Gastroesophageal sphincter (tissue), 4 donors: ENCODE measurements at regions not wholly inside any gene's neighbourhood (a gene's known extent, or its start where the extent isn't known, plus 50 kb on each side); places are given as distances from the start of the nearest gene placed in this dataset.

ENCODE experiments used
- ATAC-seq: fragments of 150-250 bp; one replicate; pipeline ENCODE4 v1.9.1; 2016; ENCODE audit warnings: mild to moderate bottlenecking, moderate library complexity
- H3K27ac ChIP-seq, 4 donors: fragments of 200-600 bp; sonication (generic) in 3 of 4; 1 replicate in 3 of 4; 2 replicates in 1 of 4; pipeline ENCODE4 v1.5.1; 2016 to 2019
- H3K27me3 ChIP-seq: fragments of 200-600 bp; sonication (generic); one replicate; pipeline ENCODE4 v1.5.1; 2019
- H3K36me3 ChIP-seq, 2 donors: fragments of 200-600 bp; sonication (generic); one replicate each; pipeline ENCODE4 v1.5.1; 2019; ENCODE audit warnings: control low read depth in 1 of 2
- H3K4me1 ChIP-seq, 3 donors: fragments of 200-600 bp; sonication (generic); 1 replicate in 2 of 3; 2 replicates in 1 of 3; pipeline ENCODE4 v1.5.1; 2016 to 2019; ENCODE audit warnings: control low read depth in 2 of 3
- H3K4me3 ChIP-seq, 2 donors: fragments of 200-600 bp; sonication (generic); one replicate each; pipeline ENCODE4 v1.5.1; 2019; ENCODE audit warnings: mild to moderate bottlenecking in 1 of 2, moderate library complexity in 1 of 2
- H3K9me3 ChIP-seq, 3 donors: fragments of 200-600 bp; sonication (generic); one replicate each; pipeline ENCODE4 v1.5.1; 2017 to 2019; ENCODE audit warnings: control low read depth in 2 of 3
- EP300 ChIP-seq: sonication (generic); formaldehyde crosslinking; IDR thresholded peaks from one replicate; pipeline ENCODE4 v1.6.1; 2017; ENCODE audit warnings: antibody characterized with exemption, mild to moderate bottlenecking
- POLR2A ChIP-seq, 2 donors: fragments of 450-650 bp; IDR thresholded peaks; one replicate each; pipeline ENCODE4 v1.6.1; 2017; ENCODE audit warnings: antibody characterized with exemption in 2 of 2, mild to moderate bottlenecking in 2 of 2, moderate library complexity in 1 of 2
- POLR2AphosphoS5 ChIP-seq: sonication (generic); formaldehyde crosslinking; IDR thresholded peaks from one replicate; pipeline ENCODE4 v1.6.1; 2017; ENCODE audit warnings: antibody characterized with exemption
- WGBS, 2 donors: methylation state at CpG; one replicate each; pipeline ENCODE4 v1.1.5; 2018; ENCODE audit warnings: low coverage in 1 of 2; 5-methylcytosine and 5-hydroxymethylcytosine counted together
- TF ChIP-seq, protein P1 (sequence below), 4 experiments: fragments of 200-600 bp in 2 of 4; fragments of 450-650 bp in 2 of 4; sonication (generic) in 1 of 4; IDR thresholded peaks; one replicate each; pipeline ENCODE4 v1.5.1; 2017 to 2019; ENCODE audit warnings: antibody characterized with exemption in 4 of 4, mild to moderate bottlenecking in 2 of 4, moderate library complexity in 2 of 4

GRCh38 chr18:60662491-60662890, 289.9 kb upstream of the MC4R start:
- Histone ChIP-seq H3K4me1 (no peaks in the 10 kb centered on the region), H3K27ac (no peak overlapping the region), H3K4me3 (no peak overlapping the region), H3K36me3 (no peaks in the 10 kb centered on the region), H3K9me3 (no peaks in the 10 kb centered on the region), H3K27me3 (no peaks in the 10 kb centered on the region)
- WGBS, 2 donors = 88 to 100% methylated on average over 1 to 2 of the region's 22 CpGs
- no peak for ATAC-seq
- TF ChIP-seq POLR2A (IDR thresholded peaks at IDR 0.05) (no peak), POLR2AphosphoS5 (no peak)

- ATAC-seq = no peak
Observed at GRCh38 chr18:60663060-60663989, 290.8 kb upstream of the MC4R start.

DNA sequence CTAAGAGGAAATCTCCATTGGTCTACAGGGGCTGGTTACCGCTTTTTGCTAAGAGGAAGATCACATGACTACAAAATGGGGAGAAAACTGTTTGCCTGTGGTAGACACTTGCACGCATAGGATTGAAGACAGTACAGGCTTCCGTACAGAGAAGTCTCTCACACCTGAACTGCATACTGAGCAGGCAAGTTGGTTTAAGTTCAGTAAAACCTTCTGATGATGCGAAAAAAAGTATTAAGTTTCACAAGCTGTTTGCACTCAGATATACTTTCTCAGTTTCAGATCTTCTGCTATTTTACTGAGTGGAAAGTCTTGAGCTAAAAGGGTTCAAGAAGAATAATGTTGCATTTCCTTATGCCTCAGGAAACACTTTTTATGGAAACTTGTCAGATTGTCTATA, 292.2 kb upstream of the MC4R start:
- H3K4me3 ChIP-seq = no peak overlapping the region
- H3K9me3 ChIP-seq = no peaks in the 10 kb centered on the region
- no peaks in the 10 kb centered on the region for H3K4me1 ChIP-seq
- ATAC-seq = no peak
- no peaks in the 10 kb centered on the region for H3K36me3 ChIP-seq
- H3K27ac ChIP-seq = no peak overlapping the region
- WGBS, 2 donors = 72 to 80% methylated on average over 2 to 4 of the region's 4 CpGs
- TF ChIP-seq POLR2AphosphoS5 (no peak), EP300 (no peak), POLR2A (IDR thresholded peaks at IDR 0.05) (no peak)
- TF ChIP-seq, protein P1, sequence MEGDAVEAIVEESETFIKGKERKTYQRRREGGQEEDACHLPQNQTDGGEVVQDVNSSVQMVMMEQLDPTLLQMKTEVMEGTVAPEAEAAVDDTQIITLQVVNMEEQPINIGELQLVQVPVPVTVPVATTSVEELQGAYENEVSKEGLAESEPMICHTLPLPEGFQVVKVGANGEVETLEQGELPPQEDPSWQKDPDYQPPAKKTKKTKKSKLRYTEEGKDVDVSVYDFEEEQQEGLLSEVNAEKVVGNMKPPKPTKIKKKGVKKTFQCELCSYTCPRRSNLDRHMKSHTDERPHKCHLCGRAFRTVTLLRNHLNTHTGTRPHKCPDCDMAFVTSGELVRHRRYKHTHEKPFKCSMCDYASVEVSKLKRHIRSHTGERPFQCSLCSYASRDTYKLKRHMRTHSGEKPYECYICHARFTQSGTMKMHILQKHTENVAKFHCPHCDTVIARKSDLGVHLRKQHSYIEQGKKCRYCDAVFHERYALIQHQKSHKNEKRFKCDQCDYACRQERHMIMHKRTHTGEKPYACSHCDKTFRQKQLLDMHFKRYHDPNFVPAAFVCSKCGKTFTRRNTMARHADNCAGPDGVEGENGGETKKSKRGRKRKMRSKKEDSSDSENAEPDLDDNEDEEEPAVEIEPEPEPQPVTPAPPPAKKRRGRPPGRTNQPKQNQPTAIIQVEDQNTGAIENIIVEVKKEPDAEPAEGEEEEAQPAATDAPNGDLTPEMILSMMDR (IDR thresholded peaks at IDR 0.05) = no peak
- H3K27me3 ChIP-seq = no peaks in the 10 kb centered on the region

More at GRCh38 chr18:60663060-60663989, 290.8 kb upstream of the MC4R start:
- Histone ChIP-seq H3K27me3 (no peaks in the 10 kb centered on the region), H3K4me1 (no peaks in the 10 kb centered on the region), H3K9me3 (no peaks in the 10 kb centered on the region), H3K27ac (no peak overlapping the region), H3K36me3 (no peaks in the 10 kb centered on the region), H3K4me3 (no peak overlapping the region)
- 76 to 92% methylated on average over 8 of the region's 38 CpGs for WGBS, 2 donors
- TF ChIP-seq, protein P1 (IDR thresholded peaks at IDR 0.05) = no peak
- no peak for TF ChIP-seq POLR2A (IDR thresholded peaks at IDR 0.05)
- TF ChIP-seq EP300 = no peak
- no peak for TF ChIP-seq POLR2AphosphoS5

- TF ChIP-seq, protein P1 (IDR thresholded peaks at IDR 0.05) = no peak
- no peak for TF ChIP-seq POLR2AphosphoS5
- TF ChIP-seq EP300 = no peak
- TF ChIP-seq POLR2A (IDR thresholded peaks at IDR 0.05) = no peak
- 57 to 67% methylated on average over 1 of the region's 1 CpG for WGBS, 2 donors
- Histone ChIP-seq H3K27me3 (no peaks in the 10 kb centered on the region), H3K4me1 (no peaks in the 10 kb centered on the region), H3K36me3 (no peaks in the 10 kb centered on the region), H3K9me3 (no peaks in the 10 kb centered on the region), H3K27ac (no peak overlapping the region), H3K4me3 (no peak overlapping the region)
- ATAC-seq = no peak
Observed at GRCh38 chr18:60667016-60667415, 294.4 kb upstream of the MC4R start.

DNA sequence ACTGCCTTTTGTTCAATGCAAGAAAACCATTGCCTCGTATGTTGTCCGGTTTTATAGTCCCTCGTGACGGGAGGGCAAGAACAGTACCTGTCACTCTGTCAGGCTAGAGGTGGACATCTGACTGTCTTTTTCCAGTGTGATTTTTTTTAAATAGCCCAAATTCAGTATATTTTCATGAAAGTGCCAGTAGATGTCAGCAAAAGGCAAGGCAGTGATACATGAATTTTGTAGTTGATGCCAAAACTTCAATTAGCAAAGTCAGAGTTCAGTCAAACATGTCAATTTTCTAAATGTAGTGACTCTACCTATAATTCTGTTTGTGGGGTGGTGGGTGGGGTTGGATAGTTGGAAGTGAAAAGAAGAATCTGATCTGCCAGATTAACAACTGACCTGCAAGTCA, 296.0 kb upstream of the MC4R start:
- WGBS, 2 donors = 80 to 94% methylated on average over 4 of the region's 4 CpGs
- H3K27me3 ChIP-seq = no peaks in the 10 kb centered on the region
- TF ChIP-seq EP300 = no peak
- TF ChIP-seq POLR2A (IDR thresholded peaks at IDR 0.05) = no peak
- TF ChIP-seq, protein P1 (IDR thresholded peaks at IDR 0.05) = no peak
- TF ChIP-seq POLR2AphosphoS5 = no peak
- H3K36me3 ChIP-seq = no peaks in the 10 kb centered on the region
- no peak overlapping the region for H3K4me3 ChIP-seq
- no peak for ATAC-seq
- H3K9me3 ChIP-seq = no peaks in the 10 kb centered on the region
- no peaks in the 10 kb centered on the region for H3K4me1 ChIP-seq
- H3K27ac ChIP-seq = no peak overlapping the region
